ENCODE measurements at regions not wholly inside any gene's neighbourhood (a gene's known extent, or its start where the extent isn't known, plus 50 kb on each side); places are given as distances from the start of the nearest gene placed in this dataset.
"Not testable (repeated sequence)": the region's sequence is repeated elsewhere in the genome, so short reads cannot be mapped to it uniquely, and the experiment has no call there.

- no peak for TF ChIP-seq CTCF (IDR thresholded peaks at IDR 0.05; ENCODE audit: borderline replicate concordance, insufficient read depth, low read depth, low read length)
Measured at GRCh38 chr21:31596055-31596454, 63.4 kb upstream of the SOD1 start.

GRCh38 chr21:31594726-31595125 lies 64.8 kb upstream of the SOD1 start:
- no peak overlapping the region for H3K4me3 ChIP-seq (ENCODE audit: low read depth, low read length)
- no peak for TF ChIP-seq CTCF (IDR thresholded peaks at IDR 0.05; ENCODE audit: borderline replicate concordance, insufficient read depth, low read depth, low read length)

More at GRCh38 chr21:31596055-31596454, 63.4 kb upstream of the SOD1 start:
- no peak overlapping the region for H3K4me3 ChIP-seq (ENCODE audit: low read depth, low read length)

- no peak for TF ChIP-seq CTCF (IDR thresholded peaks at IDR 0.05; ENCODE audit: borderline replicate concordance, insufficient read depth, low read depth, low read length)
- no peak overlapping the region for H3K4me3 ChIP-seq (ENCODE audit: low read depth, low read length)
Measured at GRCh38 chr21:31594279-31594678, 65.2 kb upstream of the SOD1 start.

- TF ChIP-seq CTCF (IDR thresholded peaks at IDR 0.05; ENCODE audit: borderline replicate concordance, insufficient read depth, low read depth, low read length), result no peak
- no peak overlapping the region for H3K4me3 ChIP-seq (ENCODE audit: low read depth, low read length)
Measured at GRCh38 chr21:31592963-31593560, 66.4 kb upstream of the SOD1 start.

- TF ChIP-seq CTCF (IDR thresholded peaks at IDR 0.05; ENCODE audit: borderline replicate concordance, insufficient read depth, low read depth, low read length), result no peak
- no peak overlapping the region for H3K4me3 ChIP-seq (ENCODE audit: low read depth, low read length)
Measured at GRCh38 chr21:31592516-31592915, 67.0 kb upstream of the SOD1 start.

GRCh38 chr21:31589820-31590219 lies 69.7 kb upstream of the SOD1 start:
- H3K4me3 ChIP-seq (ENCODE audit: low read depth, low read length), result no peak overlapping the region
- TF ChIP-seq CTCF (IDR thresholded peaks at IDR 0.05; ENCODE audit: borderline replicate concordance, insufficient read depth, low read depth, low read length), result no peak

- TF ChIP-seq CTCF (IDR thresholded peaks at IDR 0.05; ENCODE audit: borderline replicate concordance, insufficient read depth, low read depth, low read length), result no peak
- no peak overlapping the region for H3K4me3 ChIP-seq (ENCODE audit: low read depth, low read length)
Measured at GRCh38 chr21:31586118-31586517, 73.4 kb upstream of the SOD1 start.

- H3K4me3 ChIP-seq (ENCODE audit: low read depth, low read length), result not testable (repeated sequence)
Measured at GRCh38 chr21:31583937-31584336, 75.6 kb upstream of the SOD1 start.

All from GM12875 (cell line).